ENCODE measurements at regions not wholly inside any gene's neighbourhood (a gene's known extent, or its start where the extent isn't known, plus 50 kb on each side); places are given as distances from the start of the nearest gene placed in this dataset.
A peak's percentile ranks its signal among the peaks of the same experiment; 100 is the strongest.

GRCh38 chr9:10674586-10674985, 61.8 kb upstream of the PTPRD start:
- DNase-seq: no peak

DNA sequence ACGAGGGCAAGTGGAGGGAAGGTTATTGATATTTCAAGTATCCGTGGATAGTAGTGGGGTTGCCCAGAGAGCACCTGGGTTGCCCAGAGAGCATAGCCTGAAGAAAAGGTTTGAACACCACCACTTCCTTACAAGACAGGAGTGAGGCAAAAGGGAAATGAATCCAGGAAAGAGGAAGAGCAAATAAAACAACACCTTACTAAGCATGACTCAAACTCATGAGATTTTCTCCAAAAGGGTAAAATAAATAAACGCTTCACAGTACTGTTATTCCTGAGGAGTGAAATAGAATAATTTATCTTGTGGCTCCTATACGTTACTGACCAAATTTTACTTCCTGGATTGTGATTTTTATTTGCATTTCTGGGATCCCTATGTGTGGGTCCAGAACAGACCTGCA, 65.2 kb upstream of the PTPRD start:
- no peak for DNase-seq

DNA sequence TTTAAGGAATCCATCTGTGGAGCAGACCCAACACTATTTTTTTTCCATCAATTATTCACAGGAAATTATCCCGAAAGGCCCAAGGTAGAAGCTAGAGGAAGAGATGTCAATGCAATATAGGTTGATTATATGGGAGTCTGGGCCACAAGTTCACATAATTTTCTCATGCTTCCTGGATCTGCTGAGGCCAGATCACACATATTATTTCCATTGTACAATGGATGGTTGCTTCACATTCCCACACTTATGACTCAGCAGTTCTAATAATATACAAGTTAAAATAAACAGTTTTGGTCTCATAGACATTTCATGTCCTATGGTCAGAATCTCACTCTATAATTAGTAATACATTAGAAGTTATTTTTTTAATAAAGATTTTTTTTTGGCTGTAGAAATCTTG, 66.0 kb upstream of the PTPRD start:
- no peak for DNase-seq

DNA sequence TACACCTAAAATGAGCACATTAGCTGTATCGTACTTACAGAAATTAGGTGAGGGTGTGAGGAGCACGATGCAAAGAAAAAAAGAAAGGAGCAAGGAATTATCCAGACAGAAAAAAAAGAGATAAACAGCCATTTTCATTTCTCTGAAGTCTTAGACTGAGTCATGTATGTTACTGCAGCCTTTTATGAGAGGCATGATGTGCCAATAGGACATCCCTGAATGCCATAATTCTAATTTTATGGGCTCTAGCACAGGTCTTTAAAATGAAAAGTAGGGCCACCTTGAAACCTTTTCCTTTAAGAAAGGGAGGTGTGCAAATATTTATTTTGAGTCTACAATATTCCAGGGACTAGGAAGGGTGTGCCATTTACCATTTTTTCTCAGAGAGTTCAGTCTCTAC, 74.1 kb upstream of the PTPRD start:
- no peak for DNase-seq

DNA sequence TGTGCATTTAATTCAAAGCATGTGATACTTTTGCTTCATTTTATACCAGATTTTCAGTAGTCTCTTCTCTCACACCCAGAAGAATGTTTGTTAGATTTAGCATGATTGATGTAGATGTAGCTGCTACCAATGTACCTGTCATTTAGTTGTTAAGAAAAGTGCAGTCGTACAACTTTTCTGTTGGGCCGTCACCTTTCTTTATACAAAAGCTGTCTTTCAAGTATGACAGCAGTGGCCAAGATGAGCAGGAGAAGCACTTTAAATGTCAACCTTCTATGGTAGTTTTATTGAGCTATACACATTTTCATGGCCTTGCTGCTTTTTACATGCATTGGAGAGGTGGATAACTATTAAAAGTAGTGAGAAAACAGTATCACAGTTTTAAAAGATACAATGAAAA, 77.7 kb upstream of the PTPRD start:
- DNase-seq: no peak

DNA sequence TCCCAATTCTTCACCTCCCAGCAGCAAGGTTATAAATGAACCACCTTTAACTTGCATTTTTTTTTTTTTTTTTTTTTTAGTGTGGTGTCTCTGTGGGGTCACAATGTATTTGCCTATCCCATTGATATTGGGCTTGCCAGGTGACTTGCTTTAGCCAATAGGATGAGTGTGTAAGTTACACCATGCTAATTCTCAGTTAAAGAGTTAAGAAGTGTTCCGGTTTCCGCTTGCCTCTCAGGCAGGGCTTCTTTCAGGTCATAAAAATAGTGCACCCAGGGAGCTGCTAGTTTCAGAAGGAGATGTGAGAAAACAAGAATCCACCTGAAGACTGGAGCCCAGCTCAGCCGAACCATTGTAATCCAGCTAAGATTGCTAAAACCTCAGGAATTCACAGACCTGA, 84.2 kb upstream of the PTPRD start:
- DNase-seq: no peak

DNA sequence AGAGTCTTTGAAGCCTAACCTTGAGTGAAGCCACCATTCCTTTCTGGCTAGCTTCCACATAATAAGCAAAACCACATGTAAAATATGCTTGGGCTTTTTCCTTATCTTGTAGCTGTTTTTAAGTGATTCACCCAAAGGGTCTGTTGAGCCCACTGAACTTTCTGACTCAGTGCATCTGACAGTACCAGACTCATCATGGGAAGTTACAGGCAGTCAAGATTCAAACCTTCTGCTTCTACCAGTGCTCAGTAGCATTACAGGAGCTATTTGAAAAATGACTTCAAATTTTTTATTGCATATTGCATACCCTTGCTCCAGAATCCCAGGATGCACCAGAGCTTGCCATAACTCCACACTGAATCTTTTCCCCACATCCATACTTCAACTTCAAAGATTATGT, 87.5 kb upstream of the PTPRD start:
- DNase-seq: no peak

DNA sequence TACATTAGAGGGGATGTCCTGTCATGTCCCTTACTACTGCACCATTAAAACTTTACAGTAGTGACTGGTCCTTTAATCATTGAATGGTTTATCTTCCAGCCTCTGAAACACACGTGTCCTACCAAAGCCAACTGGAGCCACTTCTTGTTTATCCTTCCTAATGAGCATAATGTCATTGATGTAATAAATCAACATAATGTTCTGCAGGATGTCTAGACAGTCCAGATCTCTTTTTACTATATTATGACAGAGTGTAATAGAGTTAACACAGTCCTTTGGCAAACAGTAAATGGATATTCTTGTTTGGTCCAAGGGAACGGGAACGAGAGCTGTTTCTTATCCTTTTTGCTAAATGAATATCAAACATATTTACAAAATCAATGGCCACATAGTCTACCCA, 88.1 kb upstream of the PTPRD start:
- DNase-seq: no peak

- DNase-seq: no peak
These were observed 89.1 kb upstream of the PTPRD start for GRCh38 chr9:10701906-10702305.

GRCh38 chr9:10703139-10703538, 90.3 kb upstream of the PTPRD start:
- DNase-seq: no peak

DNA sequence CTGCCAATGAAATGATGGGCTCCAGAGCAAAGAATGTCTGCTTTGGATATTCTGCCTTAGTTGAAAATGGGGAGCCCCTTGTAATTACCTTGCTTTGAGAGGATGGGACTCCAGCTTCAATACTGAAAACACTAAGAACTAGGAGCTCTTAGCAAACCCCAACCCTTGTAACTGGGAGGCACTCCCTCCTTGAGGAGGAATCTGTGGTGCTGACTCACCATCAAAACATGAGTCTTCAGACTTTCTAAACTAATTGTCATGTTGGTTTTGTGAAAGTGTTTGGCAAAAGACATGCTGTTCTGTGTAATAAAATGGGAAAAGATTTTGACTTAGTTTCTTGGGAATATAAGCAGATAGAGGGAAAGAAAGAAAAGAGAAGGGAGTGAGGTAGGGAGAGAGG, 91.9 kb upstream of the PTPRD start:
- no peak for DNase-seq

DNA sequence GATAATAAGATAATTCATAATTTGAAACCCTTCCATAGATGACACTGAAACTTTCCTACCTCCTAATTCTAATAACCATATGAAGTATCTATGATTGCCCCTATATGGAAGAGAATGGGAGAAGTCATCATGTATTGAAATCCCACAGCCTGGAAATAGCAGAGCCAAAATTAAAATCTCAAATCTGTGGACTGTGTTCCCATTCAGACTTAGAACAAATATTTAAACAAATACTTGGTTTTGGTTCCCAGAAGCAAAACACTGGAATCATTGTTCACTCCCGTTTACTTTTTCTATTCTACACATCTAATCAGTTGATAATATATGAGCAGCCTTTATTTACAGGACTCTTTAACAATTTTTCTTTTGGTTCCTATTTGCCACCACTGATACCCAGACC, 92.6 kb upstream of the PTPRD start:
- no peak for DNase-seq

- DNase-seq: no peak
These were observed 94.0 kb upstream of the PTPRD start for GRCh38 chr9:10706788-10707187.

DNA sequence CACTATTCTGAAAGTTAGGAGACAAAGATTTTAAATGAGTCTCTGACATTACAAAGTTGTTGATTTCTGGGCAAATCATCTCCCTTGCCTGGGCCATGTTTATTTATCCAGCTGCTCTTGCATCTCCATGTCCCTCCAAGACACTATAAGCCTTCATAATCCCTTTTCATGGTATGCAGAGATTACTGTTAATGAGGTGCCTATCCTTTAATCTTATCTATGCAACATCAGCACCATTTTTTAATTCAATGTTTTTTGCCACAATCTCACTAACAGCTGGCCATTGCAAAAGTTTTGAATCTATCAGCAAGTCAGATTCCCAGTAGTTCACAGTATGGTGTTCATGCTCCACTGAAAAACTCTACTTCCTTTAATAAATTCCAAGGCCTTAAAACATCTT, 108.5 kb upstream of the PTPRD start:
- no peak for DNase-seq

- no peak for DNase-seq
These were observed 116.4 kb upstream of the PTPRD start for GRCh38 chr9:10729213-10729612.

DNA sequence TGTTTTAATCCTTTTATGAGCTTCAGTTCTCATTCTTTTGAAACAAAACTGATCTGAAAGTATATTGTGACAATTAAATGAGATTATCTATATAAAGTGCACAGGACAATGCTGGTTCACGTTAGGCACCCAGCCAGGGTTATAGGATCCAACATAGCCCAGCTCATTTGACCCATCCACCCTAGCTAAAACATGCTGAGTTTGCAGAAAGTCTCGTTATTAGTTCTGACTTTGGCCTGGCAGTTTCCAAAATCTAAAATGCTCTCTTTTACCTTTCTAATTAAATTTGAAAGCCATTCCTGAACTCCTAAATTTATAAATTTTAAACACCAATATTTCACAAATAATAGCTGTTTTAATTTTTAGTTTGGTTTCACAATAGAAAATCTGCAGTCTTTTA, 131.9 kb upstream of the PTPRD start:
- no peak for DNase-seq

DNA sequence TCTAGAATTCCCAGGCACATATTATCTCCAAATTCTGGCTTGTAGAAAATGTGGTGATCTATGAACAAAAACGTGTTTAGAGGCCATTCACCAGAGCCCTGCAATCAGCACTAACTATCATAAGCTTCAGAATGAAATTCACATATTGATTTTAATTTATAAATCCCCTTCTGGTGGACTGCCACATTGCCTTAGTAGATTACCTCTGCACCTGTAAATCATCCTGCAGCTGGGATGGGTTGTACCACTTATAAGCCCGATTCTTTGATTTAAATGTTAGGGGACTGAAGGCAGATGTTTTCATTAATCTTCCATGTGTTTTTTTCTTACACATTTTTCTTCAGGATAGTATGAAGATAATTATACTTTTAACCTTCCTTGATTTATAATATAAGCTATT, 140.7 kb upstream of the PTPRD start:
- no peak for DNase-seq

- no peak for DNase-seq
These were observed 151.7 kb upstream of the PTPRD start for GRCh38 chr9:10764481-10764880.

GRCh38 chr9:10773136-10773535, 160.3 kb upstream of the PTPRD start:
- no peak for DNase-seq

DNA sequence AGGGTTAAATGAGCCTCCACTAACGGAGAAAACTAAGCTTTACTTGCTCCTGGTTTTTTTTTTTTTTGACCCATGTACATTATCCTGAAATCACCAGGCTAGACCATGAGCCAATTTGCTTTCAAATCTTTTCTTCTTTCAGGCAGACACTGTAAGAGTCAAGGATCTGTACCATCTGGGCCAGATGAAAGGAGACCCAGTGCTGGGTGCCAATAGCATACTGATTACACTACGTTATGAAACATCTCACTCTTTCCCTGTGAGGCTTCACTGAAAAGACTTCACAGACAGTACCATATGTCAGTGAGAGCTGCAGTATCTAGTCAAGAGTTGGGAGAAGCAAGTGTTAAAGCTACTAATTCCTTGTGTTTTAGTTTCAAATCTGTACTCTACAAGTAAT, 161.2 kb upstream of the PTPRD start:
- peak; percentile 25 for DNase-seq

GRCh38 chr9:10785255-10785654, 172.5 kb upstream of the PTPRD start:
- no peak for DNase-seq

DNA sequence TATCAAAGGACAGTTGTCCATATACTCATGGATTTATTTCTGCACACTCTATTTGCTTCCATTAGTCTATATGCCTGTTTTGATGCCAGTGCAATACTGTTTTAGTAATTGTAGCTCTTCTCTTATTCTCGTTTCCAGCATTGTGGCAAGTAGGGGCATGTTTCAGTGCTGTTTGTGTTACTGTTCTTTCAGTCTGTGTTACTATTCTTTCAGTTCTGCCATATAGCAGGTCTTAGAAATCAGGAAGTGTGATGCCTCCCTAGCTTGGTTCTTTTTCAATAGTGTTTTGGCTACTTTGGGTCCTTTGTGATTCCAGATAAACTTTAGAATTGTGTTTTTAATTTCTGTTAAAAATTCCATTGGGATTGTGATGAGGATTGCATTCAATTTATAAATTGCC, 180.5 kb upstream of the PTPRD start:
- DNase-seq: no peak

DNA sequence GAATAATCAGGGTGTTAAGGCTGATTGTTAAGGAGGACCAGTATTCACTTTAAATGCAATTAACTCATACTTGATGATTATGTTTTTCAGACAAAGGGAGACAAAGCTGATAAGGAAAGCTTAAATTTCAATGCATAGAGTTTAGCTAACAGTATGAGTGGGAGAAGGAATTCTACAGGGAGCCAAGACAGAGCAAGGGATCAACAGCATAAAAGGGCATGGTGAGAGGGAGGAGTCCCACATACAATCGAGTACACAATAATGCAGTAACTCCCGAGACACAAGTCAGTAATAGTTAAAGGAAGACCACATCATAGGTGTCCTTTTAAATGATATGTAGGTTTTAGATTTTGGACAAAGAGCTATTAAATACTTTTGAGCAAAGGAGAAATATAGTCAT, 191.7 kb upstream of the PTPRD start:
- no peak for DNase-seq

DNA sequence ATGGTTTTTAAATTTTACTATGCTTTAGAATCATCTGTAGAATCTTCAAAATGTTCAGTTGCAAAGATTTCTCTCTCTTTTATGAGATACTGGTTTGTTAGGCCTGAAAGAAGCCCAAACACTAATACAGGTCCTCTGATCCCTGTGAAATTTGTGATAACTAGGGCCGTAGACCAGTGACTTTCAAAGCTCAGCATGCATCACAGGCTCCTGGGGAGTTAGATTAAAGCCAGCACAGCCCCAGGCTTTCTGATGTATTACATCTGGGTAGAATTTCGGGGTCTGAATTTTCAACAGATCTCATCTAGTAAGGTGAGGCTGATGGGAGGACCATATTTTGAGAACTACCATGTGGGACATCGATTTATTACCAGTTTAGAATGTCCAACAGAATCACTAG, 194.1 kb upstream of the PTPRD start:
- DNase-seq: no peak

GRCh38 chr9:10818206-10818605, 205.4 kb upstream of the PTPRD start:
- DNase-seq: no peak

- DNase-seq: no peak
These were observed 223.1 kb upstream of the PTPRD start for GRCh38 chr9:10835791-10836463.

Measured in NCI-H2171 (cell line).